ENCODE measurements at regions not wholly inside any gene's neighbourhood (a gene's known extent, or its start where the extent isn't known, plus 50 kb on each side); places are given as distances from the start of the nearest gene placed in this dataset.

- Histone ChIP-seq H3K4me3 (no peak overlapping the region), H3K4me1 (ENCODE audit: control insufficient read depth in 1 of 2, low read depth in 2 of 2) (no peaks in the 10 kb centered on the region), H3K27me3 (replicated peaks; ENCODE audit: insufficient read depth) (no peaks in the 10 kb centered on the region), H3K36me3 (no peaks in the 10 kb centered on the region), H3K27ac (no peak overlapping the region), H3K9me3 (no peaks in the 10 kb centered on the region)
- no peak for DNase-seq (ENCODE audit: low spot score)
- ATAC-seq (ENCODE audit: insufficient number of reproducible peaks, low FRiP score, low read depth): no peak
- no peak for TF ChIP-seq CTCF (IDR thresholded peaks at IDR 0.05)
These were observed 235.4 kb upstream of the E2F7 start for GRCh38 chr12:77300811-77301210.

GRCh38 chr12:77299910-77300669 lies 234.7 kb upstream of the E2F7 start:
- ATAC-seq (ENCODE audit: insufficient number of reproducible peaks, low FRiP score, low read depth) (no peak), DNase-seq (ENCODE audit: low spot score) (no peak)
- no peaks in the 10 kb centered on the region for H3K9me3 ChIP-seq
- no peaks in the 10 kb centered on the region for H3K27me3 ChIP-seq (replicated peaks; ENCODE audit: insufficient read depth)
- H3K27ac ChIP-seq: no peak overlapping the region
- no peaks in the 10 kb centered on the region for H3K4me1 ChIP-seq (ENCODE audit: control insufficient read depth in 1 of 2, low read depth in 2 of 2)
- no peaks in the 10 kb centered on the region for H3K36me3 ChIP-seq
- no peak overlapping the region for H3K4me3 ChIP-seq
- no peak for TF ChIP-seq CTCF (IDR thresholded peaks at IDR 0.05)

DNA sequence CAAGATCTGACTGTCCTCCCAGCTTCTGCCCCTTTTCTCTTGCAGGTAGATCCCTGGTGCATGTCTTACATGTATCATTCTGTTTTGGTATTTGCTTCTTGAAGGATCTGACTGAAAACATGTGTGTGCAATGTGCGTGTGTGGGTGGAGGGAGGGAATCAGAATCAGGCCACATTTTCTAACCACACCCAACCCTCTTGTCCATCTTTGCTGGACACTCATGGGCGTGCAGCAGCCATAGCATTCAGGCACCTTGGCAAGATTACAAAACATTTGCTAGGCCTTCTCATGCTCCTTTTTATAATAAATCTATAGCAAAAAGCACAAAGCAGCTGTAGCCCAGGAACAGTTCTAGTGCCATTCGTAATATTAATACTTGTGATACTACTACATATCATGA lies 233.6 kb upstream of the E2F7 start:
- H3K4me1 ChIP-seq (ENCODE audit: control insufficient read depth in 1 of 2, low read depth in 2 of 2): no peaks in the 10 kb centered on the region
- no peak for ATAC-seq (ENCODE audit: insufficient number of reproducible peaks, low FRiP score, low read depth)
- no peaks in the 10 kb centered on the region for H3K36me3 ChIP-seq
- DNase-seq (ENCODE audit: low spot score): no peak
- H3K27me3 ChIP-seq (replicated peaks; ENCODE audit: insufficient read depth): no peaks in the 10 kb centered on the region
- no peak overlapping the region for H3K4me3 ChIP-seq
- no peak for TF ChIP-seq CTCF (IDR thresholded peaks at IDR 0.05)
- no peaks in the 10 kb centered on the region for H3K9me3 ChIP-seq
- H3K27ac ChIP-seq: no peak overlapping the region

DNA sequence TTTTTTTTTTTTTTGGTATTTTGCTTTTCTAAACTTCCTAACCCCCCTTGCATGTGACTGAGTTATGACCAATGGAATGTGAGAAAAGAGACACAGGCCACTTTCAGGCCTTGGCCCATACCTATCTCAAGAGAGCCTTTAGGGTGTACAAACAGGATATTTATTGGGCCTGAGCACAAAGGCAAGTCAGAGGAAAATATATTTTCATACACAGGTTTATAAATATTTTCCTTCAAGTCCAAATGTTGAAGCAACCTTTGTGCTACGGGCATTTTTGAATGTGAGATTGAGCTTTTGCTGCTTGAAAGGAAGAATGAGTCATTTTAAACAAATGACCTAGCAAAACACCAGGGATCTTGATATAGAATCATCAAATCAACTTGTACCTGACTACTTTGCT lies 228.6 kb upstream of the E2F7 start:
- DNase-seq (ENCODE audit: low spot score) (no peak), ATAC-seq (ENCODE audit: insufficient number of reproducible peaks, low FRiP score, low read depth) (no peak)
- no peak for TF ChIP-seq CTCF (IDR thresholded peaks at IDR 0.05)
- Histone ChIP-seq H3K27ac (no peak overlapping the region), H3K4me3 (no peak overlapping the region), H3K9me3 (no peaks in the 10 kb centered on the region), H3K27me3 (replicated peaks; ENCODE audit: insufficient read depth) (no peaks in the 10 kb centered on the region), H3K4me1 (ENCODE audit: control insufficient read depth in 1 of 2, low read depth in 2 of 2) (no peaks in the 10 kb centered on the region), H3K36me3 (no peaks in the 10 kb centered on the region)

DNA sequence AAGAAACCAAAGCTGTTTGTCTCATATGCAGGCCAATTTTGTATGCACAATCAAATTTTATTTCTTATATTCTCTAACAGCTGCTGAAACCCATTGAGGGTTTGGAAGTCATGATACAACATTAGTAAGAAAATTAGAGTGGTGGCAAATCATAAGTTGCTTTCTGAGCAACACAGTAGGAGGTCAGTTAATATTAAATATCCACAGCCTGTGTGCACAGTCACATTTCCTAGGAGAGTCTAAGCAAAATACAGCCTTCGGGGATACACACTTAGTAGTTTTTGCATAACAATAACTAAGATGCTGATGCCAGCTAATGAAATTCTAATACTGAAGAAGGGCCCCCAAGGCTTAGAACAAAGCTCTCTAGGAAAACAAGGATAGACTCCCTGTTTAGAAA lies 209.6 kb upstream of the E2F7 start:
- ATAC-seq (ENCODE audit: insufficient number of reproducible peaks, low FRiP score, low read depth) (no peak), DNase-seq (ENCODE audit: low spot score) (no peak)
- no peak overlapping the region for H3K27ac ChIP-seq
- H3K4me3 ChIP-seq: no peak overlapping the region
- H3K4me1 ChIP-seq (ENCODE audit: control insufficient read depth in 1 of 2, low read depth in 2 of 2): no peaks in the 10 kb centered on the region
- H3K36me3 ChIP-seq: no peaks in the 10 kb centered on the region
- H3K27me3 ChIP-seq (replicated peaks; ENCODE audit: insufficient read depth): no peaks in the 10 kb centered on the region
- TF ChIP-seq CTCF (IDR thresholded peaks at IDR 0.05): no peak
- H3K9me3 ChIP-seq: no peaks in the 10 kb centered on the region
